GM12875 (cell line): ENCODE measurements at regions not wholly inside any gene's neighbourhood (a gene's known extent, or its start where the extent isn't known, plus 50 kb on each side); places are given as distances from the start of the nearest gene placed in this dataset.

Source experiments
- H3K4me3 ChIP-seq: one replicate; pipeline ENCODE4 v1.5.1; 2011; ENCODE audit warnings: low read depth, low read length, control low read depth
- TF ChIP-seq, protein P1 (sequence below): IDR thresholded peaks from 2 replicates; pipeline ENCODE4 v1.5.1; 2011; ENCODE audit warnings: low read depth, mild to moderate bottlenecking, control low read depth, inconsistent platforms, low read length, moderate library complexity, borderline replicate concordance; ENCODE audit not compliant: insufficient read depth

DNA sequence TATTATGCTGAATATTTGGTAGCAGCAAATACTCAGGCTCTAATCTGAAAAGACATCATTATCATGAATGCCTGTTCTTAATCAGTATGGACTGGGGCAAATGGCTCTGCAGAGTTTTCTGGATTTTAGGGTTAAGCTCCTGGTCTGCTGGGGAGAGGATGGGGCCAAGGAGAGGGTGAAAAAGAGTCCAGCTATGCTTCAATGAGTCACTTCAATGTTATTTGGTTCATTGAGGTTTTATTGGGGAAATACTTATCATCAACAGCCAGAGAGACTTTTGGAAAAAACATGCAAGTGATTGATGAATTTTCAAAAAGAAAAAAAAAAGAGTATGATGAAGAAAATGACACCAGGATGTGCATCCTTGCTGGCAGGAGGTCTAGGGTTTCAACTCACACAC, 278.3 kb downstream of the UQCRFS1 start:
- no peak overlapping the region for H3K4me3 ChIP-seq
- TF ChIP-seq, protein P1, sequence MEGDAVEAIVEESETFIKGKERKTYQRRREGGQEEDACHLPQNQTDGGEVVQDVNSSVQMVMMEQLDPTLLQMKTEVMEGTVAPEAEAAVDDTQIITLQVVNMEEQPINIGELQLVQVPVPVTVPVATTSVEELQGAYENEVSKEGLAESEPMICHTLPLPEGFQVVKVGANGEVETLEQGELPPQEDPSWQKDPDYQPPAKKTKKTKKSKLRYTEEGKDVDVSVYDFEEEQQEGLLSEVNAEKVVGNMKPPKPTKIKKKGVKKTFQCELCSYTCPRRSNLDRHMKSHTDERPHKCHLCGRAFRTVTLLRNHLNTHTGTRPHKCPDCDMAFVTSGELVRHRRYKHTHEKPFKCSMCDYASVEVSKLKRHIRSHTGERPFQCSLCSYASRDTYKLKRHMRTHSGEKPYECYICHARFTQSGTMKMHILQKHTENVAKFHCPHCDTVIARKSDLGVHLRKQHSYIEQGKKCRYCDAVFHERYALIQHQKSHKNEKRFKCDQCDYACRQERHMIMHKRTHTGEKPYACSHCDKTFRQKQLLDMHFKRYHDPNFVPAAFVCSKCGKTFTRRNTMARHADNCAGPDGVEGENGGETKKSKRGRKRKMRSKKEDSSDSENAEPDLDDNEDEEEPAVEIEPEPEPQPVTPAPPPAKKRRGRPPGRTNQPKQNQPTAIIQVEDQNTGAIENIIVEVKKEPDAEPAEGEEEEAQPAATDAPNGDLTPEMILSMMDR, result no peak

DNA sequence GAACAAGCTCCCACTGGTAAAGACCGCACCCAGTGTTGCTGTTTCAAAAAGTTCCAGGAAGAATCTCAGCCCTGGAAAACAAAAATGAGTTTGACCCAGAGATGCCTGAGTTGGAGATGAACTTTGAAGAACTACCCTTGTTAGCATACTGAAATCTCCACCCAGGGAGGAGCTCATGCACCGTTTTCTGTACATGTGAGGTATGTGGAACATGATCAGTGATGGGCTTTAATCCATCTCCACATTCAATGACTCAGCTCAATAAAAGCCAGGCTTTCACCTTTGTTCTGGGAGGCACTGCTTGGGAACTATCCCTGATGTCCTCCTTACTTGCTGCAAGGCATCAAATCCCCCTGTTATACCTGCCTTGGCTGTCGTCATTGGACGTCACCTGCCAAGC, 279.9 kb downstream of the UQCRFS1 start:
- TF ChIP-seq, protein P1, result no peak
- no peak overlapping the region for H3K4me3 ChIP-seq

DNA sequence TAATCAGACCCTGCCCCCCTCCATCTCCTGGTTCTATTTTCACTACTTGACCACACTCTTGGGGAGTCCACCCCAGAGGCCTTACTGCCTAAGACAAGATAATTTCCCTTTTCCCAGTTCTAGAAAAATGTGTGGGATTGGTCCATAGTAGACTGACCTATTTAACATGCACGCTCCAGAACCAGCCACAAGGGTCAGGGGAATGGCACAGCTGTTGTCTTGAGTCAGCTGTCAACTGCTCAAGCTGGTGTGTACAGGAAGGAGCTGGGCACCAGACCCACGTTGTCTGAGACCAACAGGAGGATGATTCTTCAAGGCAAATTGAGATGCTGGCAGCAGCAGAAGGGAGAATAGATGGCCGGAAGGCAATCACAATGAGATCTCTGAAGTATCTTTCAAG, 280.5 kb downstream of the UQCRFS1 start:
- H3K4me3 ChIP-seq, result no peak overlapping the region
- TF ChIP-seq, protein P1, result no peak

DNA sequence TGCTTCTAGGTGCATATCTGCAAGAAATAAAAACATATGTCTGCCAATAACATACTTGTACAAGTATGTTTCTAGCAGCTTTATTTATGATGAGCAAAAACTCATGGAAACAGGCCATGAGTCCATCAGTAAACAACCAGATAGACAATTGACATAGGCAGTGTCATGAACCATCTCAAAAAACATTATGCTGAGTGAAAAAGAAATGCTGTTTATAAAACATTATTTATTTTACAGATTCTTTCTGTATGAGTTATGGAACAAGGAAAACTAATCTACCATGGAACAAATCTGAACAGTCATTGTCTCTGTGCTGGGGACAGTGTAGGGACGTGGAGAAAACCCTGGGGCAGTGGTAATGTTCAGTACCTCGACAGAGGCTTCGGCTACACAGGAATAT, 283.9 kb downstream of the UQCRFS1 start:
- TF ChIP-seq, protein P1, result no peak
- H3K4me3 ChIP-seq, result no peak overlapping the region

DNA sequence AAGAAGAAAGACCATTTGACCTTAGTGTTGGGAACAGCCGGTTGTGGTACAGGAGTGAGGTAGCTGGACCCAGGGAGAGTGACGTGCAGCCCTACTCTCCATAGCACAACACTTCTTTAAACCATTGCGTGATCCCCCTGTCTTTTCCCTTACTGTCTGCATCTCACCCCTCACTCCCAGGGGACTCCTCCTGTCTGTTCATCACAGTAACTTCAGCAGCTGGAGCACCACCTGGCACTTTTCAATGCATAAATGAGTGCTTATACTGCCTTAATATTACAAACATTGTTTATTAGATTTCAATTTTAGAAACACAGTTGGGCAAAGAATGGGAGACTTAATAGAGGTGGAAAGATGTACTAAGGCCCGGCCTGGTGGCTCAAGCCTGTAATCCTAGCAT, 285.5 kb downstream of the UQCRFS1 start:
- TF ChIP-seq, protein P1, result no peak
- H3K4me3 ChIP-seq, result no peak overlapping the region

DNA sequence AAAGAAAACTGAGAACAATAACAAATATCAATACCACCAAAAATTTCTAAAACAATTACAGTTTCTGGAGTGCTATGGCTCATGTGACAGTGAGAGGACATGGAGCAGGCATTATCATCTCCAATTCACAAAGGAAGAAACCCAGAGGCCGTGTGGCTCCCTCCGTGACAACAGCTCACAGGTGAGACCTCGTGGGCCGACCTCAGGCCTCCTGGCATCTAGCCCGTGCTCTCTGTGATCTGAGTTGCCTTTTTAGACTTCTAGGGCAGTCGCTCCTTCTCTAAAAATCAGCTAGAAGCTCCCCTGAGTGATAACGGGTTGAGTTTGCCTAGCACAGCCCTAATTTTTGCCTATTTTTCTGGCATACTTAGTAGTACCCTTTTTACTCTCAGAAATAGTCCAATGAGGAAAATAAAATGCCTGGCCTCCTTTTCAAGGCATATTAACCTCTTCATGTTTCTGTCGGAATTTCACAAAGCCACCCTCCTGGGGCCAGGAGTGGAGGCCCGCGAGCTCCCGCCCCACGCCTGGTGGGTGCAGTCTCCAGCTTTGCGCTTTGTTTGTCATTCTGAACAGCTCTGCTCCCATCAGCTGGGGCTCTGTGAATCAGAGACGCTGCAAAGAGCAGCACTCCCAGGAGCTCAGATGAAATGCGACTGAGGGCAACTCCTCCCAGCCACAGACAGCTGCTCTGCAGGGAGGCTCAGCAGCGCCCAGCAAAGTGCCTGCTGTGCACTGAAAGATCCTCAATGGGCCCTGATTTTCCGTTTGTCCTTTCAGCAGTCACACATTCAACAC, 292.5 kb downstream of the UQCRFS1 start:
- no peak overlapping the region for H3K4me3 ChIP-seq
- TF ChIP-seq, protein P1, result no peak

GRCh38 chr19:28917621-28918020, 295.3 kb downstream of the UQCRFS1 start:
- TF ChIP-seq, protein P1, result no peak
- H3K4me3 ChIP-seq, result no peak overlapping the region
